ENCODE measurements at regions not wholly inside any gene's neighbourhood (a gene's known extent, or its start where the extent isn't known, plus 50 kb on each side); places are given as distances from the start of the nearest gene placed in this dataset.

DNA sequence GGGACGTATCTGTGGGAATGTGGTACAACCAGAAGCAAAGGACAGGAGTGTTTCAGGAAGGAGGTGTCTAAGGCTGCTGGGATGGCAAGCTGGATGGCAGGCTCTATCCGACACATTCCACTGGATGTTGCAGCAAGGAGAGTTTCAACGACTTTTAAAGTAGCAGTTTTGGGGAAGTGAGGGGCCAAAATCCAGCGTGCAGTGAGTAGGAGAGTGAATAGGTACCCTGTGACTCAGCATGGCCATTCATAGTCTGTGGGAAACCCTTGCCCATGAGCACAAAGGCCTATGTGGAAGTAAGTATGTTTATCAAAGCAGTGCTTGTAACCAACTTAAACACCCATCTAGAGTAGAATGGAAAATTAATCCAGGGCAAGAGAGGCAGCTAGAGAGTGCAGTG is 664.7 kb downstream of the ACTL7B start:
- TF ChIP-seq CTCF (conservative IDR thresholded peaks at IDR 0.05; ENCODE audit: low read depth, low read length): no peak
- TF ChIP-seq EZH2 (IDR thresholded peaks at IDR 0.05; ENCODE audit: low read length, unreplicated experiment): no peak
